ENCODE measurements at regions not wholly inside any gene's neighbourhood (a gene's known extent, or its start where the extent isn't known, plus 50 kb on each side); places are given as distances from the start of the nearest gene placed in this dataset.

GRCh38 chr3:81395739-81396513 is 365.5 kb downstream of the GBE1 start:
- no peak for TF ChIP-seq POLR2AphosphoS5 (IDR thresholded peaks at IDR 0.05)
- no peak for TF ChIP-seq POLR2A (IDR thresholded peaks at IDR 0.05)
- no peak for TF ChIP-seq CTCF (IDR thresholded peaks at IDR 0.05)

Data from prostate gland (tissue), 2 donors.